ENCODE measurements at regions not wholly inside any gene's neighbourhood (a gene's known extent, or its start where the extent isn't known, plus 50 kb on each side); places are given as distances from the start of the nearest gene placed in this dataset.
"Not testable (repeated sequence)": the region's sequence is repeated elsewhere in the genome, so short reads cannot be mapped to it uniquely, and the experiment has no call there.

DNA sequence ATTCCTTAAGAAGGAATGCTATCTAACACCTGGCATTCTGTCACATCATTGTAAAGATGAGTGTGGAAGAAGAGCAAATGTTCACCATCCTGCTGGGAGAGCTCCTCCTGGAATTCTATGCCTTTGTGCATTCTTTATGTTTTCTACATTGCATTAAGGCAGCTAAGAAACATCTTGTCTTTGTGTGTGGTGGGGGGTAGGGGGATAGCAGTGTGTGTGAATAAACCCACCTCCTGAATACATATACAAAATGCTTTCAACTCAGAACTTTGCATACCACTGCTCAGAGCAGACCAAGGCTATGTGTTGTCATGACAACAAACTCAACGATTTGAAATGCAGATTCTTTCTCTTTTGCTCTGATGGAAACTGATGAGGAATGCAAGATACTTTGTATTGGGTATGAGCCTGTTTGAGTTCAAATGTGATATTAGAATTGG is 193.6 kb upstream of the KAZN start:
- Histone ChIP-seq H3K4me1 (replicated peaks in 1 of 2) (no peaks in the 10 kb centered on the region), H3K36me3 (replicated peaks in 1 of 2) (no peaks in the 10 kb centered on the region), H3K9me3 (replicated peaks in 1 of 3) (no peaks in the 10 kb centered on the region), H3K27me3 (no peaks in the 10 kb centered on the region), H3K27ac (no peak overlapping the region), H3K4me3 (no peak overlapping the region)
- no peak for TF ChIP-seq POLR2A (IDR thresholded peaks at IDR 0.05)
- TF ChIP-seq, protein P1, sequence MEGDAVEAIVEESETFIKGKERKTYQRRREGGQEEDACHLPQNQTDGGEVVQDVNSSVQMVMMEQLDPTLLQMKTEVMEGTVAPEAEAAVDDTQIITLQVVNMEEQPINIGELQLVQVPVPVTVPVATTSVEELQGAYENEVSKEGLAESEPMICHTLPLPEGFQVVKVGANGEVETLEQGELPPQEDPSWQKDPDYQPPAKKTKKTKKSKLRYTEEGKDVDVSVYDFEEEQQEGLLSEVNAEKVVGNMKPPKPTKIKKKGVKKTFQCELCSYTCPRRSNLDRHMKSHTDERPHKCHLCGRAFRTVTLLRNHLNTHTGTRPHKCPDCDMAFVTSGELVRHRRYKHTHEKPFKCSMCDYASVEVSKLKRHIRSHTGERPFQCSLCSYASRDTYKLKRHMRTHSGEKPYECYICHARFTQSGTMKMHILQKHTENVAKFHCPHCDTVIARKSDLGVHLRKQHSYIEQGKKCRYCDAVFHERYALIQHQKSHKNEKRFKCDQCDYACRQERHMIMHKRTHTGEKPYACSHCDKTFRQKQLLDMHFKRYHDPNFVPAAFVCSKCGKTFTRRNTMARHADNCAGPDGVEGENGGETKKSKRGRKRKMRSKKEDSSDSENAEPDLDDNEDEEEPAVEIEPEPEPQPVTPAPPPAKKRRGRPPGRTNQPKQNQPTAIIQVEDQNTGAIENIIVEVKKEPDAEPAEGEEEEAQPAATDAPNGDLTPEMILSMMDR (IDR thresholded peaks at IDR 0.05): no peak
- intact Hi-C loops (cut with DNase I): no loop called here
- 9 to 19% (median 15%) methylated on average over 1 of the region's 1 CpG for WGBS, 4 donors
- DNase-seq: no peak

DNA sequence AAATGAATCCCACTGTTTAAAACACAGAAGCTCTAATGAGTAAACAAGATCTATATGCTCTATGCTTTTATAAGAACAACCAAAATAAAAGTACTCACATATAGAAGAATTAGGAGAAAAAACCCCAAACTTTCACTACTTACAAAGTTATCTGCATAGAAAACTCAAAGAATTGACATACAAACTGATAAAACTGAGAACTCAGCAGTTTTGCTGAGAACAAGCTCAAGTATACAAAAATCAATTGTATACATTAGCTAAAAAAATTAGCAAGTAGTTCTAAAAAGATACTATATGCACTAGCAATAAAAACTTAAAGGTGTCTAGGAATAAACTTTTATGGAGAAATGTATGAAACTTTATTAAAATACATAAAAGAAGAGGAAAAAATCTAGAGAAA is 186.2 kb upstream of the KAZN start:
- DNase-seq: no peak
- H3K4me3 ChIP-seq: no peak overlapping the region
- H3K4me1 ChIP-seq (replicated peaks in 1 of 2): no peaks in the 10 kb centered on the region
- no peaks in the 10 kb centered on the region for H3K36me3 ChIP-seq (replicated peaks in 1 of 2)
- no peaks in the 10 kb centered on the region for H3K9me3 ChIP-seq (replicated peaks in 1 of 3)
- intact Hi-C loops (cut with DNase I): no loop called here
- no peaks in the 10 kb centered on the region for H3K27me3 ChIP-seq
- TF ChIP-seq POLR2A (IDR thresholded peaks at IDR 0.05): no peak
- TF ChIP-seq, protein P1 (IDR thresholded peaks at IDR 0.05): no peak
- no peak overlapping the region for H3K27ac ChIP-seq

DNA sequence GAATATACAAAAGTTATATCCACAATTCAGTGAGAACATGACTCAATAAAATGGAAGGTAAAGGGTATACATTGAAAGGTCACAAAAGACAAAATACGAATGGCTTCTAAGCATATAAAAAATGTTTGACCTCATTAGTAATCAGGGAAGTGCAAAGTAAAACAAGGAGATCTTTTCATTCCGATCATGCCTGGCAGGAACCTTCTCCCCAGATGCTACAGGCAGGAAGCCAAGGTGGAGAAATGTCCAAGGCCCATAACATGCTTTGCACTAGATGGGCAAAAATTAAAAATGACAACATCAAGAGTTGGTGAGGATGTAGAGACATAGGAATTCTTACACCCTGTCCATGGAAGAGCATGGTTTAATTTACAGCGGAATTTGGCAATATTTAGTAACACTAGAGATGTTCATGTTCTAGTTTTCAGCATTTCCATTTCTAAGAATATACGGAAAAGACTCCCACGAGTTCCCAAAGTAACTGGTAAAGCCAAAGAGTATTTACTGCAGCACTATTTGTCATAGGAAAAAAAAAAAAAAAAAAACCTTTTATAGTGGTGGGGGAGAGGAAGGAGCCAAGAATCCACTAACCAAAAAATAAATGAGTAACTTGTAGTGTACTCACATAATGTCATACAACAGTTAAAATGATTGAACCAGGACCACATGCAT is 184.5 kb upstream of the KAZN start:
- intact Hi-C loops (cut with DNase I): no loop called here

DNA sequence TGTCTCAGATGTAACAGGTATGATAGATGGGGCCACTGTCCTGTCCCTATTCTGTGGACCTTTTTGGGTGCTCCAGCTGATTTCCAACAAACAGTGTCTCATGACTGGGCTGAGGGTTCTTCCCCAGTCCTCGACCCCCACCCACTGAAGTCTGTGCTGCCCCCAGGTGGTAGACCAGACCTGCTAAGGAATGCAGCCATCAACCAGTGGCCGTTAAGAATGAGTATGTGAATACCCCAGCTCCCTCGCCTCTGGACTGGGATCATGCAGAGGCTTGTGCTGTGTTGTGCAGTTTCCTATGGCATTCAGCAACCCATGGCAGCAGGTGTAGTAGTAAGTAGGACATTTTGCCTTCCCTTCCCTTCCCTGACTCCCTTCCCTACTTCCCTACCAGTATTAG is 183.1 kb upstream of the KAZN start:
- intact Hi-C loops (cut with DNase I): no loop called here
- Histone ChIP-seq H3K4me3 (no peak overlapping the region), H3K9me3 (replicated peaks in 1 of 3) (no peaks in the 10 kb centered on the region), H3K36me3 (replicated peaks in 1 of 2) (no peaks in the 10 kb centered on the region), H3K4me1 (replicated peaks in 1 of 2) (no peaks in the 10 kb centered on the region), H3K27ac (no peak overlapping the region), H3K27me3 (no peaks in the 10 kb centered on the region)
- WGBS, 4 donors: 45 to 61% (median 54%) methylated on average over 3 of the region's 3 CpGs
- DNase-seq: no peak
- TF ChIP-seq POLR2A (IDR thresholded peaks at IDR 0.05): no peak
- TF ChIP-seq, protein P1 (IDR thresholded peaks at IDR 0.05): no peak

More for the DNA sequence above, 184.5 kb upstream of the KAZN start:
- no peaks in the 10 kb centered on the region for H3K9me3 ChIP-seq (replicated peaks in 1 of 3)
- no peaks in the 10 kb centered on the region for H3K4me1 ChIP-seq (replicated peaks in 1 of 2)
- H3K36me3 ChIP-seq (replicated peaks in 1 of 2): no peaks in the 10 kb centered on the region
- H3K27ac ChIP-seq: no peak overlapping the region
- TF ChIP-seq, protein P1 (IDR thresholded peaks at IDR 0.05): no peak
- TF ChIP-seq POLR2A (IDR thresholded peaks at IDR 0.05): no peak
- no peaks in the 10 kb centered on the region for H3K27me3 ChIP-seq
- H3K4me3 ChIP-seq: no peak overlapping the region
- DNase-seq: no peak
- WGBS, 4 donors: 69 to 77% (median 76%) methylated on average over 5 of the region's 5 CpGs

DNA sequence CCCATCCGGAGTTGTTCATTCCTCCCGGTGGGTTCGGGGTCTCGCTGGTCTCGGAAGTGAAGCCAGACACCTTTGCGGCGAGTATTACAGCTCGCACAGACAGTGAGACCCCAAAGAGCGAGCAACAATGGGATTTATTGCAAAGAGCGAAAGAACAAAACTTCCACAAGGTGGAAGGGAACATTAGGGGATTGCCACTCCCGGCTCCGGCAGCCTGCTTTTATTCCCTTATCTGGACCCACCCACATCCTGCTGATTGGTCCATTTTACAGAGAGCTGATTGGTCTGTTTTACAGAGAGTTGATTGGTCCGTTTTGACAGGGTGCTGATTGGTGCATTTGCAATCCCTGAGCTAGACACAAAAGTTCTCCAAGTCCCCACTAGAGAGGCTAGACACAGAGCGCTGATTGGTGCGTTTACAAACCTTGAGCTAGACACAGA is 178.7 kb upstream of the KAZN start:
- H3K9me3 ChIP-seq (replicated peaks in 1 of 3); H3K27ac ChIP-seq; H3K36me3 ChIP-seq (replicated peaks in 1 of 2); H3K4me3 ChIP-seq; H3K4me1 ChIP-seq (replicated peaks in 1 of 2); intact Hi-C loops (cut with DNase I); H3K27me3 ChIP-seq; DNase-seq: not testable (repeated sequence)
- 89 to 92% (median 91%) methylated on average over 15 of the region's 15 CpGs for WGBS, 4 donors
